Esophagus muscularis mucosa (tissue), 4 donors: ENCODE measurements at regions not wholly inside any gene's neighbourhood (a gene's known extent, or its start where the extent isn't known, plus 50 kb on each side); places are given as distances from the start of the nearest gene placed in this dataset.
"Not testable (repeated sequence)": the region's sequence is repeated elsewhere in the genome, so short reads cannot be mapped to it uniquely, and the experiment has no call there.

Source experiments
- DNase-seq: peaks from one replicate; pipeline ENCODE4 v3.0.0-alpha.2; 2017; ENCODE audit errors: extremely low spot score
- H3K27ac ChIP-seq, 4 donors: fragments of 200-600 bp; sonication (generic); replicated peaks in 1 of 4; 1 replicate in 3 of 4; 2 replicates in 1 of 4; pipeline ENCODE4 v1.5.1; 2016 to 2019; ENCODE audit warnings: mild to moderate bottlenecking in 1 of 4
- H3K27me3 ChIP-seq, 4 donors: fragments of 200-600 bp; sonication (generic); one replicate each; pipeline versions ENCODE4 v1.5.1 to v1.6.0; 2016 to 2019
- H3K36me3 ChIP-seq, 4 donors: fragments of 200-600 bp; sonication (generic); one replicate each; pipeline ENCODE4 v1.5.1; 2016 to 2019
- H3K4me1 ChIP-seq, 4 donors: fragments of 200-600 bp; sonication (generic); one replicate each; pipeline ENCODE4 v1.5.1; 2016 to 2019
- H3K4me3 ChIP-seq, 4 donors: fragments of 200-600 bp; sonication (generic); 1 replicate in 2 of 4; 2 replicates in 2 of 4; pipeline ENCODE4 v1.5.1; 2016 to 2019; ENCODE audit warnings: mild to moderate bottlenecking in 4 of 4, moderate library complexity in 1 of 4
- H3K9me3 ChIP-seq, 4 donors: fragments of 200-600 bp; sonication (generic); 1 replicate in 3 of 4; 2 replicates in 1 of 4; pipeline ENCODE4 v1.5.1; 2016 to 2019
- EP300 ChIP-seq: sonication (generic); formaldehyde crosslinking; IDR thresholded peaks from one replicate; pipeline ENCODE4 v1.6.1; 2017; ENCODE audit warnings: antibody characterized with exemption
- POLR2A ChIP-seq: fragments of 450-650 bp; IDR thresholded peaks from one replicate; pipeline ENCODE4 v1.6.1; 2017; ENCODE audit warnings: antibody characterized with exemption, moderate library complexity, mild to moderate bottlenecking, low read depth
- POLR2AphosphoS5 ChIP-seq, 2 donors: sonication (generic); formaldehyde crosslinking; IDR thresholded peaks; one replicate each; pipeline ENCODE4 v1.6.1; 2017; ENCODE audit warnings: antibody characterized with exemption in 2 of 2
- WGBS: methylation state at CpG from one replicate; pipeline ENCODE4 v1.1.5; 2018; 5-methylcytosine and 5-hydroxymethylcytosine counted together
- intact Hi-C: fragments of 100-400 bp; cut with DNase I; formaldehyde crosslinking; loops from one replicate; pipeline ENCODE4 v1.15.1; 2023
- TF ChIP-seq, protein P1 (sequence below), 3 experiments: fragments of 200-600 bp in 2 of 3; fragments of 450-650 bp in 1 of 3; sonication (generic) in 2 of 3; IDR thresholded peaks; one replicate each; pipeline ENCODE4 v1.5.1; 2017 to 2019; ENCODE audit warnings: antibody characterized with exemption in 3 of 3, mild to moderate bottlenecking in 2 of 3, moderate library complexity in 1 of 3

DNA sequence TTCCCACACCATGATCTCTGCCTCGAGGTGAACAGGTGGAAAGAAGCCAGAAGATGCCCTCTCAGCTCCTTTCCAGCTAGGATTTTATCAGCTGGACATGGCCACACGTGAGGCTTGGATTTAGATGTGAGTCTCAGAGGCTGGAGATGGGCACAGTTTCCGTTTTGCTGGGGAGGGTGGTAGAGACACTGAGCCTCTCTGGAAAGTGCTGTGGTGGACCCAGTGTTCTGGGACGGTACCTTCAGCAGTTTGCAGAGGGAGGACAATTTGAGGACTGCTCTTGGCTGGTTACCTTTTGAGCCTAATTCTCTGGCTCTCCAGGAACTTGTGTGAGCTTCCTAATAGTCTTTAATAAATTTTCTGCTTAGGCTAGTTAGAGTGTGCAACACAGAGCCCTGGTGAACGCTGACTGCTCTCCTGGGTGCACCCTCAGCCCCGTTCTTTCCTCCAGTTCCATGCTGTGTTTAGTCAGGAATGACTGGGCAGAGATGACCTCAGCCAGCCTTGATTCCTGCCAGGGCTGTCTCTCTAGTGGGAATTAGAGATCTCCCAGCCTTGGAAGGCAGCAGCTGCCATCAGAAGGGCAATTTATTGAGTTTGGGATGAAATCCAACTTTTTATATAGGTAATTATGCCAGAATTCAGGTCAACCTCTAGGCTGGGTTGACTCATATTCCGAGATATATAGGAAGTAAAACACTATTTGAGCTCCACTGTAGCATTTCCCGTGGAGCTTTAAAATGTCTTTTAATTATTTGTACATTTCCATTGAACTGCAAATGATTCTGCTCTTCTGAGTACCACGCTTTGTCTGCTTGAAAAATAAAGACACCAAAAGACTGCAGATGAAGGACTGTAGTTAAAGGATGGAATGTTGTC lies 103.9 kb downstream of the GATA3 start:
- 58% methylated on average over 9 of the region's 9 CpGs for WGBS
- no peak for TF ChIP-seq EP300
- no peak for TF ChIP-seq POLR2A
- TF ChIP-seq POLR2AphosphoS5 (IDR thresholded peaks at IDR 0.05) = no peak
- TF ChIP-seq, protein P1, sequence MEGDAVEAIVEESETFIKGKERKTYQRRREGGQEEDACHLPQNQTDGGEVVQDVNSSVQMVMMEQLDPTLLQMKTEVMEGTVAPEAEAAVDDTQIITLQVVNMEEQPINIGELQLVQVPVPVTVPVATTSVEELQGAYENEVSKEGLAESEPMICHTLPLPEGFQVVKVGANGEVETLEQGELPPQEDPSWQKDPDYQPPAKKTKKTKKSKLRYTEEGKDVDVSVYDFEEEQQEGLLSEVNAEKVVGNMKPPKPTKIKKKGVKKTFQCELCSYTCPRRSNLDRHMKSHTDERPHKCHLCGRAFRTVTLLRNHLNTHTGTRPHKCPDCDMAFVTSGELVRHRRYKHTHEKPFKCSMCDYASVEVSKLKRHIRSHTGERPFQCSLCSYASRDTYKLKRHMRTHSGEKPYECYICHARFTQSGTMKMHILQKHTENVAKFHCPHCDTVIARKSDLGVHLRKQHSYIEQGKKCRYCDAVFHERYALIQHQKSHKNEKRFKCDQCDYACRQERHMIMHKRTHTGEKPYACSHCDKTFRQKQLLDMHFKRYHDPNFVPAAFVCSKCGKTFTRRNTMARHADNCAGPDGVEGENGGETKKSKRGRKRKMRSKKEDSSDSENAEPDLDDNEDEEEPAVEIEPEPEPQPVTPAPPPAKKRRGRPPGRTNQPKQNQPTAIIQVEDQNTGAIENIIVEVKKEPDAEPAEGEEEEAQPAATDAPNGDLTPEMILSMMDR (IDR thresholded peaks at IDR 0.05) = no peak
- H3K27ac ChIP-seq = no peak overlapping the region
- no peak overlapping the region for H3K4me3 ChIP-seq
- no peaks in the 10 kb centered on the region for H3K36me3 ChIP-seq
- peaks cover 0 to 4% (median 0%) of the 10 kb centered on the region in 4 donors for H3K9me3 ChIP-seq
- no peak for DNase-seq
- H3K4me1 ChIP-seq = no peaks in the 10 kb centered on the region
- H3K27me3 ChIP-seq = peaks cover 0 to 11% (median 0%) of the 10 kb centered on the region in 4 donors
- intact Hi-C loops = no loop called here

DNA sequence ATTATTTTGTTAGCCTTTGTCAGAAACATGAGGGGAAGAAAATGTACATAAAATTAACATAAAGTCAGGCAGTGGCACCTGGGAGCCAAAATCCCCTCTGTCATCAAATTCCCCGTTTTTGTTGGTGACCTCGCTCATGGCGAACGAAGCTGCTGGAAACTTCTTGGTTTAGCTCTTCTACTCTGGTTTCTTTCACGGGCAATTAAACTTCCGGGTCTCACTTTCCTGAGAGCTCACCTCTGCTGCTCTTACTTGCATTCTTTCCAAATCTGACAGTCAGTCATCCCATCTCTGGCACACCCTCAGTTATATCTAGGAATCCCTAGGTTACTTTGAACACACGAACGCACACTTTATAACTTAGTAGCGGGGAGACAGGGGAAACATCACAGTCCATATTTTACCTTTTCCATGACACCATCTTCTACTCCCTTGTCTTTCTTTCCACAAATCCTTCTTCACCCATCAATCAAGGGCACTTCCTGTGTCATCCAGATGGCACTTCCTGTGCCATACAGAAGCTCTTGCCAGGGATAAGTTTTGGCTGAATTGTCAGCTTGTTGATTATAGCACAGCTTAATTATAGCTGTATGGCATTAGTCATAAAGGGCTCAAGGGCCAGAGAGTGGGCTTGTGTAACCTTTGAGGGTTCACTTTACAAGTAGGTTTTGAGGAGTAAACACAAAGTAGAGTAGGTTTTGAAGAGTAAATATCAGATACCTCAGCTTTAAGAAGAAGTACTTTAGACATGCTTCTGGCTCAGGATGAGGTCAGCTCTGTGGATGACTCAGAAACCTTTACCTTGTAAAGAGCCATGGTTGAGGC lies 105.1 kb downstream of the GATA3 start:
- DNase-seq = no peak
- 86% methylated on average over 9 of the region's 9 CpGs for WGBS

DNA sequence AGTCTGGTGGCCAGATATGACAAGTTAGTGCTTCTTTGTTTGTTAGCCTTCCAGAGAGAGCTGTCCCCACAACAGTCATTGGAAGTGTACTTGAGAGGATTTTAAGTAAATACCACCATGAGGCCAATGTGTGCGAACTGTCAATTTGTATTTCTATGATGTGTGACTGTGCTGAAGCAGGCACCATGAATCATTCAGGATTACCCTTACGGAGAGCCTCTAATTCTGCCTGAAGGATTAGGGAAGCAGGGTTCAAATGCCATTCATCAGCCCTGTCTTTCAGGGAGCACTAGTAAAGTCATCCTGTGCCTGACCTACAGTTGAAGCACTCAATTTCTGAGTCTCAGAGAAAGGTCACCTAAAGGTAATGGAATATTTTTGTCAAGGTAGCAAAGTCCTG lies 109.3 kb downstream of the GATA3 start:
- 81% methylated on average over 2 of the region's 2 CpGs for WGBS
- Histone ChIP-seq H3K36me3 (no peaks in the 10 kb centered on the region), H3K27me3 (peaks cover 0 to 12% (median 0%) of the 10 kb centered on the region in 4 donors), H3K4me3 (no peak overlapping the region), H3K9me3 (peaks cover 0 to 17% (median 5%) of the 10 kb centered on the region in 4 donors), H3K4me1 (no peaks in the 10 kb centered on the region), H3K27ac (no peak overlapping the region)
- no peak for TF ChIP-seq POLR2A
- TF ChIP-seq, protein P1 (IDR thresholded peaks at IDR 0.05) = no peak
- no peak for TF ChIP-seq EP300
- TF ChIP-seq POLR2AphosphoS5 (IDR thresholded peaks at IDR 0.05) = no peak
- DNase-seq = no peak
- intact Hi-C loops = no loop called here

More for the DNA sequence above, 105.1 kb downstream of the GATA3 start:
- Histone ChIP-seq H3K4me1 (no peaks in the 10 kb centered on the region), H3K27ac (no peak overlapping the region), H3K27me3 (peaks cover 0 to 11% (median 0%) of the 10 kb centered on the region in 4 donors), H3K9me3 (peaks cover 0 to 4% (median 0%) of the 10 kb centered on the region in 4 donors), H3K4me3 (no peak overlapping the region), H3K36me3 (no peaks in the 10 kb centered on the region)
- TF ChIP-seq EP300 (no peak), POLR2A (no peak), POLR2AphosphoS5 (IDR thresholded peaks at IDR 0.05) (no peak)
- TF ChIP-seq, protein P1 (IDR thresholded peaks at IDR 0.05) = no peak
- intact Hi-C loops = no loop called here

DNA sequence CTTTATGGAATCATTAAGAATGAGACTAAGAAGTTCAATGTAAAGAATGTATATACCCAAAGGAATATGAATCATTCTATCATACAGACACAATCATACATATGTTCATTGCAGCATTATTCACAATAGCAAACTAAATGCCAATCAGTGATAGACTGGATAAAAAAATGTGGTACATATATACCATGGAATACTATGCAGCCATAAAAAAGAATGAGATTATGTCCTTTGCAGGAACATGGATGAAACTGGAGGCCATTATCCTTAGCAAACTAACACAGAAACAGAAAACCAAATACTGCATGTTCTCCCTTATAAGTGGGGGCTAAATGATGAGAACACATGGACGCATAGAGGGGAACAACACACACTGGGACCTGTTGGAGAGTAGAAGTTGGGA lies 110.2 kb downstream of the GATA3 start:
- Histone ChIP-seq H3K27me3 (peaks cover 0 to 12% (median 0%) of the 10 kb centered on the region in 4 donors), H3K9me3 (peaks cover 0 to 25% (median 7%) of the 10 kb centered on the region in 4 donors)
- WGBS = 95% methylated on average over 1 of the region's 1 CpG
- DNase-seq, H3K36me3 ChIP-seq, H3K27ac ChIP-seq, H3K4me3 ChIP-seq, H3K4me1 ChIP-seq, intact Hi-C loops: not testable (repeated sequence)

DNA sequence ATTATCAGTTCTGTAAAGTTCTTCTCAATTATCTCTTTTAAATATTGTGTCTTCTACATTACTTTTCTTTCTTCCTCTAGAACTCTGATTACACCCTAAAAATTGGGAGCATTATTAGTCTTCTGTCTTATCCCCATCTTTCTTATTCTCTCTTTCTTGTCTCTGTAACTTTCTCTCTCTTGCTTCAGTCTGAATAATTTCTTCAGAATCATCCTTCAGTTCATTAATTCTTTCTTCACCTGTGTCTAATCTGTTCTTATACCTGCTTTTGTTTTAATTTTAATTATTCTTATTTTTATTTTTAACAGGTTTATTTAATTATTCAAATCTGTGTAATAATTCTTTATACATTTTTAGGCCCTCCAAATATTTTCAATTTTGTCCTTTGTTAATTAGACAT lies 114.3 kb downstream of the GATA3 start:
- Histone ChIP-seq H3K36me3 (no peaks in the 10 kb centered on the region), H3K4me1 (no peaks in the 10 kb centered on the region), H3K27me3 (peaks cover 0 to 7% (median 0%) of the 10 kb centered on the region in 4 donors), H3K9me3 (peaks cover 0 to 34% (median 7%) of the 10 kb centered on the region in 4 donors), H3K27ac (no peak overlapping the region), H3K4me3 (no peak overlapping the region)
- intact Hi-C loops = no loop called here
- no peak for TF ChIP-seq POLR2A
- no peak for DNase-seq
